Colonic mucosa (tissue), 4 donors: ENCODE measurements at regions not wholly inside any gene's neighbourhood (a gene's known extent, or its start where the extent isn't known, plus 50 kb on each side); places are given as distances from the start of the nearest gene placed in this dataset.

ENCODE experiments used
- DNase-seq: peaks from one replicate; pipeline ENCODE4 v3.0.0-alpha.2; 2020
- H3K27ac ChIP-seq: fragments of 200-600 bp; one replicate; pipeline ENCODE4 v1.8.0; 2021
- H3K27me3 ChIP-seq: fragments of 200-600 bp; one replicate; pipeline ENCODE4 v1.8.0; 2021
- H3K36me3 ChIP-seq: fragments of 200-600 bp; one replicate; pipeline ENCODE4 v1.8.0; 2021
- H3K4me1 ChIP-seq: fragments of 200-600 bp; one replicate; pipeline ENCODE4 v1.8.0; 2021; ENCODE audit warnings: mild to moderate bottlenecking
- H3K4me3 ChIP-seq: fragments of 200-600 bp; one replicate; pipeline ENCODE4 v1.8.0; 2021
- H3K9ac ChIP-seq, 2 donors: one replicate each; pipeline ENCODE4 v1.7.0; 2013; ENCODE audit warnings: control low read depth in 2 of 2, low read depth in 2 of 2, low read length in 2 of 2
- H3K9me3 ChIP-seq: fragments of 200-600 bp; one replicate; pipeline ENCODE4 v1.8.0; 2021
- CTCF ChIP-seq: fragments of 200-600 bp; IDR thresholded peaks from one replicate; pipeline ENCODE4 v1.8.0; 2022; ENCODE audit warnings: antibody characterized with exemption, mild to moderate bottlenecking
- intact Hi-C: fragments of 100-400 bp; cut with DNase I; formaldehyde crosslinking; loops from one replicate; pipeline ENCODE4 v1.14.1; 2022
- donor health status: healthy.
- donor health status: DM: no; HTN: no; CAD: no.
- donor health status: DM: no; HTN: no; CAD: no.

- Histone ChIP-seq H3K4me1 (no peaks in the 10 kb centered on the region), H3K36me3 (no peaks in the 10 kb centered on the region), H3K27ac (no peak overlapping the region), H3K9ac (no peak overlapping the region), H3K27me3 (no peaks in the 10 kb centered on the region), H3K9me3 (no peaks in the 10 kb centered on the region), H3K4me3 (no peak overlapping the region)
- no peak for DNase-seq
- intact Hi-C loops = no loop called here
- TF ChIP-seq CTCF = no peak
These were observed 108.9 kb upstream of the CIBAR2 start for GRCh38 chr16:85220964-85221731.

DNA sequence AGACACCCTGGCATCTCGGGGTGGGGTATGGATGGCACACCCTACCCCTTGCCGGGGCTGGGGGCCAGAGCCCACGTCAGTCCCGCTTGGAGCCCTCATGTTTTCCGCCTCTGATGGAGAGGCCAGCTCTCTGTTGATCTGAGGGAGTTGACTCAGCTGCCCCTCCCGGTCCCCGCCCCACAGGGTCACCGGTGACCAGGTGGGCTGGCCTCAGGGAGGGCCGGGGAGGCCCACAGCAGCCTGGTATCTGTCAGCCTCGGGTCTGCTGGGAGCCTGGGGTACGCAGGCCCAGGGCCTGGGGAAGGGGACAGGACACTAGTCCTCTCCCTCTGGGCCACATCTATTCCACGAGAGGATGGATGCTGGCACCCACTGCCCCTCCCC is 109.5 kb upstream of the CIBAR2 start:
- H3K36me3 ChIP-seq = no peaks in the 10 kb centered on the region
- intact Hi-C loops = no loop called here
- H3K27me3 ChIP-seq = no peaks in the 10 kb centered on the region
- no peak for TF ChIP-seq CTCF
- no peak overlapping the region for H3K9ac ChIP-seq
- no peak overlapping the region for H3K4me3 ChIP-seq
- no peaks in the 10 kb centered on the region for H3K4me1 ChIP-seq
- H3K9me3 ChIP-seq = no peaks in the 10 kb centered on the region
- no peak for DNase-seq
- H3K27ac ChIP-seq = no peak overlapping the region

GRCh38 chr16:85222155-85222863 is 110.0 kb upstream of the CIBAR2 start:
- TF ChIP-seq CTCF = no peak
- H3K27me3 ChIP-seq = no peaks in the 10 kb centered on the region
- no peak overlapping the region for H3K27ac ChIP-seq
- no peaks in the 10 kb centered on the region for H3K9me3 ChIP-seq
- no peak for DNase-seq
- H3K4me1 ChIP-seq = no peaks in the 10 kb centered on the region
- no peaks in the 10 kb centered on the region for H3K36me3 ChIP-seq
- no peak overlapping the region for H3K4me3 ChIP-seq
- intact Hi-C loops = no loop called here
- H3K9ac ChIP-seq = no peak overlapping the region

GRCh38 chr16:85225257-85225656 is 113.0 kb upstream of the CIBAR2 start:
- Histone ChIP-seq H3K27me3 (no peaks in the 10 kb centered on the region), H3K36me3 (no peaks in the 10 kb centered on the region), H3K4me1 (no peaks in the 10 kb centered on the region), H3K27ac (no peak overlapping the region), H3K4me3 (no peak overlapping the region), H3K9me3 (no peaks in the 10 kb centered on the region), H3K9ac (no peak overlapping the region)
- intact Hi-C loops = no loop called here
- TF ChIP-seq CTCF = no peak
- no peak for DNase-seq

GRCh38 chr16:85225721-85226120 is 113.4 kb upstream of the CIBAR2 start:
- Histone ChIP-seq H3K36me3 (no peaks in the 10 kb centered on the region), H3K4me3 (no peak overlapping the region), H3K4me1 (no peaks in the 10 kb centered on the region), H3K27ac (no peak overlapping the region), H3K9me3 (no peaks in the 10 kb centered on the region), H3K27me3 (no peaks in the 10 kb centered on the region), H3K9ac (no peak overlapping the region)
- no peak for DNase-seq
- intact Hi-C loops = no loop called here
- no peak for TF ChIP-seq CTCF
